ENCODE measurements at regions not wholly inside any gene's neighbourhood (a gene's known extent, or its start where the extent isn't known, plus 50 kb on each side); places are given as distances from the start of the nearest gene placed in this dataset.

DNA sequence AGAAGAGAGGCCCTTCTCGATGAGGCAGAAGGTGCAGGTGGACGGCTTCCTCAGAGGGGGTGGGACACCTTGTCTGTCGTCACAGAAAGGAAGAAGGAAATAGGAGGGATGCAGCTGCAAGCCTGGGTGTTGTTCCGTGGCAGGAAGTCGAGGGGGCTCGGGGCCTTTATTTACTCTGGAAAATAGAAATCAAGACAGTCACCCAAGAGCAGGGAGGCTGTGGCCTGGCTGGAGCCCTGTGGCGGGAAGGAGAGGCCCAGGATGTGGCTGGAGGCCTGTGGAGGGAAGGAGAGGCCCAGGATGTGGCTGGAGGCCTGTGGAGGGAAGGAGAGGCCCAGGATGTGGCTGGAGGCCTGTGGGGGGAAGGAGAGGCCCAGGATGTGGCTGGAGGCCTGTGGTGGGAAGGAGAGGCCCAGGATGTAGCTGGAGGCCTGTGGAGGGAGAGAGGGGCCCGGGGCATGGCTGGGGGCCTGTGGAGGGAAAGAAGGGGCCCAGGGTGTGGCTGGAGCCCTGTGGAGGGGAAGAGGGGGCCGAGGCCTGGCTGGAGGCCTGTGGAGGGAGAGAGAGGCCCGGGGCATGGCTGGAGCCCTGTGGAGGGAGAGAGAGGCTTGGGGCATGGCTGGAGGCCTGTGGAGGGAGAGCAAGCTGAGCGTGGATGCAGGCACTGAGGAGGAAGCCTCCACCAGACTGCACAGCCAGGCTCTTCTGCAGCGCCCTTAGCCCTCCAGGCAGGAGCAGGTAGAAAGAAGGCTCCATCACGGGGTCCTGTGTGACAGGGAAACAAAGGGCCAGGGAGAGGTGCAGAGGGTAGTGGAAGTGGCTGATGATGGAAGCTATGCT is 97.3 kb upstream of the SFMBT2 start:
- no peak for DNase-seq (ENCODE audit: low read depth)

GRCh38 chr10:7506571-7506970 is 95.7 kb upstream of the SFMBT2 start:
- no peak for DNase-seq (ENCODE audit: low read depth)

- DNase-seq (ENCODE audit: low read depth): no peak
Measured at GRCh38 chr10:7505196-7505595, 94.4 kb upstream of the SFMBT2 start.

GRCh38 chr10:7503190-7503589 is 92.4 kb upstream of the SFMBT2 start:
- DNase-seq (ENCODE audit: low read depth): no peak

DNA sequence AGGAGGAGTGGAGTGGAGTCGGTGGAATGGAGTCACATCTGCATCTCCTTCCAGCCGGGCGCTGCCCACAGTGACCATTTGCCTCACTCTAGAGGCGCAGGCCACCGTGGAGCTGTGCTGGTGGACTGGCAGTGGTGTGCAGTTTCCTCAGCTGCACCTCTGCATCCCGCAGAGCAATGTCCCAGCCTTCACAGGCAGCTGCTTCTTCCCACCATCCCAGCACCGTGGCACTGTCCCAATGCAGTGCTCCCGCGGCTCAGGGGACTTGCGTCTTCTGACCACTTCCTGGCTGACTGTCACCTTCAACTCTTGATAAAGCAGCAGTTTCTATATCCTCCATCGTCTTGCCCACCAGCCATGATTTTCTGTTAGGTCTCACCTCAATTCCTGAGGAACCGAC is 90.3 kb upstream of the SFMBT2 start:
- no peak for DNase-seq (ENCODE audit: low read depth)

DNA sequence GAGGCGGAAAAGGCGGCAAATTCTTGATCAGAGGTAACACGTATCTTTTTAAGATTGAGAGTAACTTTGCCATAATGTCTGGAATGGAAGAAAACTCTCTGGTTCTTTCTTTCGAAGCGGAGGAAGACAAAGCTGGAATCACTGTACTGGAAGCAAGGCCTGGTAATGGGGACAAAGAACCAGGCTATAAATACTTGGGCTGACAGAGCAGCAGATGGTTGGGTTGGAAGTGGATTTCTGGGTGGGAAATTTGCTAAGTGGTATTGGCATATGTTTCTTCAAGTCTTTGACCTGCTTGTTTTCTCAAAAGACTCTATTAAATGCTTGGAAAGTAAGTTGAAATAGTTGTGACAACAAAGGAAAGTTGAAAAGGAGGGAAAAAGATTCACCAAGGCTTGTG is 87.3 kb upstream of the SFMBT2 start:
- no peak for DNase-seq (ENCODE audit: low read depth)

DNA sequence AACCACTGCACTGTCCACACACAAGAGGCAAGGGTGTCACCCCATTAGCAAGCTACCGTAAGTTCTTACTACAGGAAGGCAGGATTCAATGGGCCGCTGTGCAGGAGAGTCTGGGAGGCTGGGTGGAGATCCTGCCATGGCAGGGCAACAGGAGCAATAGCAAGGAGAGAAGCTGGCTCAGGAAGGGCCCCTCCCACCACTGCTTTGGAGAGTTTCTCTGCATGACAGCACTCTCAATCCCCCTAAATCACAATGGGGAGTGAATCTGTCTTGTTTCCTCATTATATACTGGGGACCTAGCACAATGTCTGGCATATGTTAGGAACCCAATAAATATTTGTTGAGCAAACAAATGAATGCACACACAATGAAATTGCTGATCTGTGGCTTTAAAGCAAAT is 83.2 kb upstream of the SFMBT2 start:
- DNase-seq (ENCODE audit: low read depth): no peak

DNA sequence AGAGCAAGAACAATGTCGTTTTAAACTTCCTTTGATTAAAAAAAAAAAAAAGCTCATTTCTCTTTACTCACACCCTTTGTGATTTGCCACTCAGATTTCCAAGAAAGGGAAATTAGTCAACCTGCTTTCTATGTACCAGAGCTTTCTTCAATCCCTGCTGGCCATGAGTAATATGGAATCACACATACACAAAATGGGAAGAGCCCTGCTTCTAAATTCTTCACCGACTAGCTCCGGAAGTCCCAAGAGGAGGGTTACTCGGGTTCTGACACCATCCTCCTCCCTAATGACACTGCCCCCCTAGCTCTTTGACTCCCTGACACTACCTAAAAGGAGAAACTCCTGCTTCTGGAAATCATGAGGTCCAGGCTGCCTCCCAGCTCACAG is 81.8 kb upstream of the SFMBT2 start:
- DNase-seq (ENCODE audit: low read depth): no peak

GRCh38 chr10:7491949-7492659 is 81.3 kb upstream of the SFMBT2 start:
- no peak for DNase-seq (ENCODE audit: low read depth)

DNA sequence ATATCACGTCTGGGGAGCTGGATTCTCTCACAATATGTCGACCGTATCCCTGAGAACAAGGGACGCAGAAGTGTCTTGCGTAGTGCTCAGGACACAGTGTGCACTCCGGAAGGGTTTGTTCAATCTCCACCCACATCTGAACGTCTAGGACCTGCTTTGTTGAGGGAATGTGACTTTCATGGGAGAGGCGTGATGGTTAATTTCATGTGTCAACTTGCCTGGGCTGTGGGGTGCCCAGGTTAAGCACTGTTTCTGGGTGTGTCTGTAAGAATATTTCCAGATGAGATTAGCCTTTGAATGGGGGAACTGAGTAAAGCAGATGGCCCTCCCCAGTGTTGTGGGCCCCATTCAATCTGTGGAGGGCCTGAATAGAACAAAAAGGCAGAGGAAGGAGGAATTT is 80.4 kb upstream of the SFMBT2 start:
- DNase-seq (ENCODE audit: low read depth): no peak

GRCh38 chr10:7488418-7488829 is 77.6 kb upstream of the SFMBT2 start:
- no peak for DNase-seq (ENCODE audit: low read depth)

DNA sequence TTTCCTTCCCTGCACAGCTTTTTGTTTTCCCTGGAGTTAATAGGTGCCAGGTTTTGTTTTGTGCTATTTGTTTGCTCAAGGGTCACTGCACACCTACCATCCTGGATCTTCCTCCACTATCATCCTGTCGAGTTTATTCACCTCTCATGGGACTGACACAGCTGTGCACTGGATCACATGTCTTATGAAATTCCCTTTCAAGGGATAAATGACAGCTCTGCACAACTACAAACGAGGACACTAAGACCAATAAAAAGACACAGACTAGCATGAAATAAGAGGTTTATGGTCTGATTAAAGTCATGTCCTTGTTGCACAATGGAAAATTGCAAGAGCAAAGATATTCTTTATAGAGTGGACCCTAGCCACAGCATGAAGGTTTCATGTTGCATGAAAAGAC is 76.7 kb upstream of the SFMBT2 start:
- DNase-seq (ENCODE audit: low read depth): no peak

- no peak for DNase-seq (ENCODE audit: low read depth)
Measured at GRCh38 chr10:7486528-7486927, 75.7 kb upstream of the SFMBT2 start.

- DNase-seq (ENCODE audit: low read depth): no peak
Measured at GRCh38 chr10:7485799-7486198, 75.0 kb upstream of the SFMBT2 start.

DNA sequence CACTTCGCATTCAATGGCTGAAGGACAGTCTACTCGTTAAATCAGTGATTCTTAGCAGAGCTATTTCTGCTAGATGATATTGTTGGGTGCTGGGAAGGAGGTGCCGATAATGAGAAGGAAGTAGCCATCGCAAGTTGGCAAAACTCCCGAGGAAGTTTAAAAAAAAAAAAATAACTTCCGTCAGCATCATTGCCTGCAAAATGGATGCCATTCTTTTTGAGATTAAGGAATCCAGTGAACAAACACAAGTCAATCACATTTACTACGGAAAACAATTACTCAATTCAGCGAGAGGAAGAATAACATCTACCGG is 74.4 kb upstream of the SFMBT2 start:
- DNase-seq (ENCODE audit: low read depth): no peak

DNA sequence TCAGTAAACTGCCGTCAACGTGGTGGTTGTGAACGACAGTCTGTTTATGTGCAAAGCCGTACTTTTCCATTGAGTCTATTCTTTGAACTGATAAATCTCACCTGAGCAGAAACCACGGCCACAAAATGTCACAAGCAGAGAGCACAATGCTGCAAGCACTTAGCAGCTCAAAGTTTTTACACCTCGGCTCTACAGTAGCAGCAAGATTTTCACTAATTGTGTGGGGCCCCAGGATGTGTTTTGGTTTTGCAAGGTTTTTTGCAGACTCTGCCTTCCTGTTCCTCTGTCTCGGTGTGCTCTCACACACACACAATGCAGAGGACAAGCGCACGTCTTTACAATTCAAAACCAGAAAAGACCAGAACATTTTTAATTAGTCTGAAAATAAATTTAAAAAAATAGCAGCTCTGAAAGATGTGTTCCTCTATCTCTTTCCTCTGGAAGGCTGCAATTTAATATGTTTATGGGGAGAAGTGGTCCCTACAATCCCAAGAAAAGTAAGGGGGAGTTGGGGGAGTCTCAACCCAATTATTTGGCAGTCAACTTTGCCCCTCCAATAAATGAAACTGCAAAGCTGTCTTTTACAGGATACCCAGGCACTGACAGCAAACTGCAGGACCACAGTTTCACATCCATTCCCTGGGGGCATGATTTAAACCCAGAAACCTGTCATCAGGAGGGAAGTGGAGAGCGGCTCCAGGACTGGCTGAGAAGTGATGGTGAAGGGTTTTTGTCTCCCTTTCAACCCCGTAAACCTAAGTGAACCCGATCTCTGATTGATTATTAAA is 73.8 kb upstream of the SFMBT2 start:
- DNase-seq (ENCODE audit: low read depth): peak; percentile 33

DNA sequence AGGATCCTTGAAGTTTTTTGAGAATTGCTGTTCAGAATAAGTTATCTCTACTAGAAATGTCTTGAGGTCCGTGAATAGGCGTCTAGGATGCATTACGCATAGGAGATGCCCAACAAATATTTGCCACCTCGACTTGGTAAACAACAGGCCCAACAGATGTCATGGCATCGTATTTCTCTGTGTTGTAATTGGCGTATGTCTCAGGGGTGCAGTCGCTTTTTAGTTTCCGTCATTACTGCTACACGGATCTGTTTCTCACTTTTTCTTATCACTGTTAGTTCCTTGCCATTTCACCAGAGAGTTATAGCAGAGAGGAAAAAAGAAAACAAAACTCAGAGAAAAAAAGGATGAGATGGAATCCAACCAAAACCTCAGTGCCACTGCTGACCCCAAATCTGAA is 73.0 kb upstream of the SFMBT2 start:
- DNase-seq (ENCODE audit: low read depth): no peak

DNA sequence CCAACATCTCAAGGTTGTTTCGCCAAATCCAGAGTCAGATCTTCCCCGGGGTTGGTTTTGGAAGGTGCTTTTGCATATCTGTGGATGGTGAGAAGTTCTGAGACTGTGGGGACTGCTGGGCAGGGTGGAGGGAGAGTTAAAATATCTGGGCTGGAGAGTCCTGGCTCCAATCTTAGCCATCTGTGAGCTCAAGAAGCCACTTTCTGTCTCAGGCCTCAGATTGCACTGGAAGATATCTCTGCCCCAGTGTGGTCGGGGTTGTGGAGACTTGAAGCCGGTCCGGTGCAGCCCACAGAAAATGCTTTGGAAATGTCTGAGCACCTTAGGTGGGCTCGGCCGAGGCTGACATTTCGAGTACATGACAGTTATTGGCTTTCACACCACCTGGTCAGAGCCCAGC is 72.2 kb upstream of the SFMBT2 start:
- DNase-seq (ENCODE audit: low read depth): no peak

DNA sequence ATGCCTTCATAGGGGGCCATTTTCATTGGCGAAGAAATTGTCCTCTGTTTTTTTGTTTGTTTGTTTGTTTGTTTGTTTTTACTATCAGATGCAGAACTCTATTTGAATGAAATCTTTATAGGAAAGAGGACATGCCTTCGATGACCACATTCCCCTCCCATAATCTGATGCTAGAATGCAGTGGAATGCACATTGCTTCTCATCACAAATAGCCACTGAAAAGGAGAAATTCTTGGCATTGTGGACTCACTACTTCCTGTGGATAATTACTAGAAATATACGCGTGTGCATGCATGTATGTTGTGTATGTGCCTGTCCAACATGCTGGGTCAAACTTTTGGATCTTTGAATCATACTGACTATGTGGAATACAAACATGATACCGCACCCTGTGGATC is 70.5 kb upstream of the SFMBT2 start:
- no peak for DNase-seq (ENCODE audit: low read depth)

DNA sequence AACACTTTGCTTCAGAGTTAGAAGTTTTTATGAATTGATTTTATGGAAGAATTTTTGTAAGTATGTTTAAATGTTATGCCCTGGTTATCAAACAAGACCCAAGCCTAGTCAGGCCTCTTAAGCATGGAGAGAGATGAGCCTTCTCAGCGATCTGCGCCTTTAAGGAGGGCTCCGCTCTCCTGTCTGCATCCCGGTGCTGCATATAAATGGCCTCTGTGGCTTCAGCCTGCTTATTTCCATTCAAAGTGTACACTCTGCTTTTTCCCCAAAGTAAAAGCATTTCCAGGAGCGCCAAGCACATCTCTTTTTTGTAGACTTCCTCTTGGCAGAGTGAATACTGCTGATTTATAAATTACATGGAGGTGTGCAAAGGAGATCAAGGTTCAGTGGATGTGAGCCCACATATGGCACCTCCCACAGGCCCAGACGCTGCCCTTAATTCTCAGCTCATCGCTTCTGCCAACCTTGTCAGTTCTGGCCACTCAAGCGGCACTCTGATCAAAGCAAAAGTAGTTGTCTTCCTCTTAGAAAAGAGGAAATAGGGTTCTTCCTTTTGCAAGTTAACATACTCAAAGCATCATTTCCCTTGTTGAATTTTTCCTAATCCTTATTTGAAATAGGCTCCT is 70.0 kb upstream of the SFMBT2 start:
- DNase-seq (ENCODE audit: low read depth): no peak

GRCh38 chr10:7479861-7480598 is 69.2 kb upstream of the SFMBT2 start:
- no peak for DNase-seq (ENCODE audit: low read depth)

Data from activated T-cell treated with anti-CD3 and anti-CD28 coated beads for 1 hour (primary cell).